ENCODE measurements at regions not wholly inside any gene's neighbourhood (a gene's known extent, or its start where the extent isn't known, plus 50 kb on each side); places are given as distances from the start of the nearest gene placed in this dataset.

- DNase-seq = peak in 1 of 4 experiments; percentile 2
Measured at GRCh38 chrX:69268611-69269010, 103.4 kb upstream of the PJA1 start.

- no peak for DNase-seq
Measured at GRCh38 chrX:69264158-69264581, 98.9 kb upstream of the PJA1 start.

- DNase-seq = no peak
Measured at GRCh38 chrX:69263251-69263820, 98.1 kb upstream of the PJA1 start.

- DNase-seq = no peak
Measured at GRCh38 chrX:69262036-69262936, 97.0 kb upstream of the PJA1 start.

- no peak for DNase-seq
Measured at GRCh38 chrX:69260169-69260568, 94.9 kb upstream of the PJA1 start.

GRCh38 chrX:69258893-69259292 lies 93.6 kb upstream of the PJA1 start:
- DNase-seq = no peak

- no peak for DNase-seq
Measured at GRCh38 chrX:69257499-69258127, 92.4 kb upstream of the PJA1 start.

- DNase-seq = no peak
Measured at GRCh38 chrX:69256291-69256565, 91.0 kb upstream of the PJA1 start.

- no peak for DNase-seq
Measured at GRCh38 chrX:69255441-69256290, 90.4 kb upstream of the PJA1 start.

- DNase-seq = no peak
Measured at GRCh38 chrX:69253821-69254220, 88.6 kb upstream of the PJA1 start.

GRCh38 chrX:69243276-69243675 lies 78.0 kb upstream of the PJA1 start:
- DNase-seq = no peak

GRCh38 chrX:69238887-69239231 lies 73.6 kb upstream of the PJA1 start:
- DNase-seq = no peak

- no peak for DNase-seq
Measured at GRCh38 chrX:69238114-69238886, 73.0 kb upstream of the PJA1 start.

- no peak for DNase-seq
Measured at GRCh38 chrX:69237236-69237635, 72.0 kb upstream of the PJA1 start.

GRCh38 chrX:69236641-69237040 lies 71.4 kb upstream of the PJA1 start:
- no peak for DNase-seq

- DNase-seq = no peak
Measured at GRCh38 chrX:69234624-69235023, 69.4 kb upstream of the PJA1 start.

GRCh38 chrX:69232945-69233344 lies 67.7 kb upstream of the PJA1 start:
- DNase-seq = no peak

- DNase-seq = no peak
Measured at GRCh38 chrX:69231903-69232302, 66.7 kb upstream of the PJA1 start.

- no peak for DNase-seq
Measured at GRCh38 chrX:69229436-69229835, 64.2 kb upstream of the PJA1 start.

GRCh38 chrX:69228732-69229131 lies 63.5 kb upstream of the PJA1 start:
- no peak for DNase-seq

- no peak for DNase-seq
Measured at GRCh38 chrX:69226459-69227158, 61.4 kb upstream of the PJA1 start.
